ENCODE measurements at regions not wholly inside any gene's neighbourhood (a gene's known extent, or its start where the extent isn't known, plus 50 kb on each side); places are given as distances from the start of the nearest gene placed in this dataset.

DNA sequence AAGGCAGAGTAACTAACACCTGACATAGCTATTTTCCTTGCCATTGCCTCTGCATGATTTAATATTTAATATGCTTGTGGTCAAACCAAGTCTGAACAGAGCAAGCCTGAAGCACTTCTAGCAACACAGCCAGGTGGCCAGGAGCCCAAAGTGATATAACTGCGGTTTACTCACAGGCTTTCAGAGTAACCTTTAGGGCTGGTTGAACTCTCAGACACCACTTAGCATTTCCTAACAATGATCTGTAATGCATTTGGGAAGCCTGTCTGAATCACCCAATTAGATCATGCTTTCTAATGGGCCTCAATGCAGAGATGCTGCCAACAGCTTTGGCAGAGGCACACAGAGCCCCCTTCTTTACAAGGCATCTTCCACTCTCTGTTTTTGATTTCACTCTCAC is 96.1 kb downstream of the FDX1 start:
- Mint-ChIP-seq H3K27me3 (ENCODE audit: insufficient read depth) (no peaks in the 10 kb centered on the region; the same call in none of the 2 replicates), H3K9me3 (peaks cover 18% of the 10 kb centered on the region), H3K27ac (no peak overlapping the region), H3K36me3 (ENCODE audit: low read depth) (no peaks in the 10 kb centered on the region; the same call in 1 of the 2 replicates), H3K4me3 (no peak overlapping the region), H3K4me1 (ENCODE audit: low read depth) (peaks cover 28% of the 10 kb centered on the region)
- TF ChIP-seq, protein P1, sequence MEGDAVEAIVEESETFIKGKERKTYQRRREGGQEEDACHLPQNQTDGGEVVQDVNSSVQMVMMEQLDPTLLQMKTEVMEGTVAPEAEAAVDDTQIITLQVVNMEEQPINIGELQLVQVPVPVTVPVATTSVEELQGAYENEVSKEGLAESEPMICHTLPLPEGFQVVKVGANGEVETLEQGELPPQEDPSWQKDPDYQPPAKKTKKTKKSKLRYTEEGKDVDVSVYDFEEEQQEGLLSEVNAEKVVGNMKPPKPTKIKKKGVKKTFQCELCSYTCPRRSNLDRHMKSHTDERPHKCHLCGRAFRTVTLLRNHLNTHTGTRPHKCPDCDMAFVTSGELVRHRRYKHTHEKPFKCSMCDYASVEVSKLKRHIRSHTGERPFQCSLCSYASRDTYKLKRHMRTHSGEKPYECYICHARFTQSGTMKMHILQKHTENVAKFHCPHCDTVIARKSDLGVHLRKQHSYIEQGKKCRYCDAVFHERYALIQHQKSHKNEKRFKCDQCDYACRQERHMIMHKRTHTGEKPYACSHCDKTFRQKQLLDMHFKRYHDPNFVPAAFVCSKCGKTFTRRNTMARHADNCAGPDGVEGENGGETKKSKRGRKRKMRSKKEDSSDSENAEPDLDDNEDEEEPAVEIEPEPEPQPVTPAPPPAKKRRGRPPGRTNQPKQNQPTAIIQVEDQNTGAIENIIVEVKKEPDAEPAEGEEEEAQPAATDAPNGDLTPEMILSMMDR (IDR thresholded peaks at IDR 0.05), result no peak
- peak; percentile 39 for DNase-seq

DNA sequence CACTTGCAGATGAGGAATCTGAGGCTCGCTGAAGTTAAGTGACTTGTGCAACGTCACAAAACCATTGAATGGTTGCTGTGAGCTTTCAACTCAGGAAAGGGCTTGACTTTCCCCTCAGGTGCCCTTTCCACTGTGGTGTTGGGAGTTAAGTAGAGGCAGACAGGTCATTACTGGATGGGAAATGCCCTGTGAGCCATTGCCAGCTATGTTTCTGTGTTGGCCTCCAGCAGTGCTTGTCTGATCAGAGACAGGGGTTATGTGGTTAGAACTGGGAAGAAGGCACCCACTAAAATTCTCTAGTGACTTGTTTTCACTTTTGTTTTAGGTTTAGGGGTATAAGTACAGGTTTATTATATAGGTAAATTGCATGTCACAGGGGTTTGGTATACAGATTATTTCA is 96.6 kb downstream of the FDX1 start:
- Mint-ChIP-seq H3K9me3 (peaks cover 18% of the 10 kb centered on the region), H3K4me1 (ENCODE audit: low read depth) (peaks cover 28% of the 10 kb centered on the region), H3K27ac (no peak overlapping the region), H3K27me3 (ENCODE audit: insufficient read depth) (no peaks in the 10 kb centered on the region; the same call in none of the 2 replicates), H3K4me3 (no peak overlapping the region), H3K36me3 (ENCODE audit: low read depth) (no peaks in the 10 kb centered on the region; the same call in 1 of the 2 replicates)
- TF ChIP-seq, protein P1 (IDR thresholded peaks at IDR 0.05), result no peak
- DNase-seq, result no peak

All from HFFc6 (cell line).